ENCODE measurements at regions not wholly inside any gene's neighbourhood (a gene's known extent, or its start where the extent isn't known, plus 50 kb on each side); places are given as distances from the start of the nearest gene placed in this dataset.

DNA sequence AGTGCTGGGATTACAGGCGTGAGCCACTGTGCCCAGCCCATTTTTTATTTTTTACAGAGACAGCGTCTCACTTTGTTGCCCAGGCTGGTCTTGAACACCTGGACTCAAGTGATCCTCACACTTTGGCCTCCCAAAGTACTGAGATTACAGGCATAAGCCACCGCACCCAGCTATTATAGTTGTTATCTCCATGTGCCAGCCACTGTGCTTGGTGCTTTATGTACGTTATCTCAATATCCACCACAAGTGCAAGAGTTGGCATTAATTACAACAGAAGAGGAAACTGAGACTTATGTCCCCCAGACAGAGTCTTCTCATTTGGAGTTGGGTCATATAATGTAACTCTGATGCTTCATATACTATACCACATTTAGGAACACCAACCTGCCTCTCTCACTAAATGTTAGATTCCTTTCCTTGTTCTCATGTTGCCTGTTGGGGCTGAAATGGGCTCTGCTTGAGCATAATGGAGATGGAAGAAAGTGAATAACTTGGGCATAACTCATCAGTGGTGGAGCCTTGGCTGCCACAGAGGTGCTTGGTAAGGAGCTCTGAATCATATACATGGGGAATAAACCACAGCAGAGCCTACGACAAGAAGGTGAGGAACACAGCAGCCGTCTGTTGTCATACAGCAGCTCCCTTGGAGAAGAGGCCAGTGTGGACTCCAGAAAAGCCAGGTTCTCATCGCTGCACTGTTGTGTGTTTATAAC, 84.3 kb downstream of the SPRY1 start:
- Mint-ChIP-seq H3K4me3 (no peak overlapping the region), H3K9me3 (no peaks in the 10 kb centered on the region), H3K4me1 (peaks cover 43% of the 10 kb centered on the region), H3K36me3 (no peaks in the 10 kb centered on the region), H3K27ac (no peak overlapping the region)
- ATAC-seq: peak; percentile 75
- no peak for DNase-seq (ENCODE audit: low spot score in 2 of 2)

DNA sequence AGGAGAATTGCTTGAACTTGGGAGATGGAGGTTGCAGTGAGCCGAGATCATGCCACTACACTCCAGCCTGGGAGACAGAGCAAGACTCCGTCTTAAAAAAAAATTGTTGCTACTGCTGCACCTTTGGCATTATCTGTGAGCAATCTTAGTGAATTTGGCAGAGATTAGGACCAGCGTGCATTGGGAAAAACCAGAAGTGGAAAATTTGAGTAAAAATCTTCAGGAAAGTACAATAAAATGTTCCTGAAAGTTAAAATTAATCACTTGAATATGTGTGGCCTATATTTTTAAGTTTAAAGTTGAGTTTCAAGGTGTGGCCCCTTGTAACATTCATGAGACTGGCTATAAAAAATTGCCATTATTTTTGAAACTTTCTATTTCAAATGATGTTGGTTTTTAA, 85.1 kb downstream of the SPRY1 start:
- no peak for ATAC-seq
- H3K9me3 Mint-ChIP-seq: no peaks in the 10 kb centered on the region
- DNase-seq (ENCODE audit: low spot score in 2 of 2): no peak
- no peak overlapping the region for H3K27ac Mint-ChIP-seq
- peaks cover 39% of the 10 kb centered on the region for H3K4me1 Mint-ChIP-seq
- no peak overlapping the region for H3K4me3 Mint-ChIP-seq
- no peaks in the 10 kb centered on the region for H3K36me3 Mint-ChIP-seq

DNA sequence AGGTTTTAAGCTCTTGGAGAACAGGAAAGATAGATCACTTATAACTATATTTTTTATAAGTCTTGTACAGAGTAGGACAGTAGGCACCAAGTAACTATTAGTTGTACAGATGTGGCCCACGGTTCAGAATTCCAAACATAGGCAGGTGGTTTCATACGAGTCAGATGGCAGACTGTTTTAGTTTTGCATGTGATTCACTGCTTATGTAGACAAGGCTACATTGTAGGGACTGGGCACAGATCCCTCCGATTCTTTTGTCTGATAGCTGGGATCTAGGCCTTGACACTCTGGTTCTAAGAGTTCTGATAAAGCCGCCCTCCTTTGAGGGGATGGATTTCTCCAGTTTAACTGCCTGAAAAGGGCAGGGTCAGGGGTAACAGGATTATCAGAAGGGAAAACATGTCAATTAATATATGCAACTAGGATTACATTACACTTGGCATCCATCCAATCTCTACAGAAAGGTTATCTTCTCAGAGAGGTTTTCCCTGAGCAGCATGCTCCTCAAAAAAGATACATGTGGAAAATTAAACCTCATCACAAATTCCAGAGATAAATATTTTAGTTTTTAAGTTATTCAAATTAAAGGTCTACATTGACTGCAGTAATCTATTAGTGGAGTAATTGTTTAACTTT, 87.8 kb downstream of the SPRY1 start:
- Mint-ChIP-seq H3K27ac (no peak overlapping the region), H3K4me3 (no peak overlapping the region), H3K36me3 (no peaks in the 10 kb centered on the region), H3K9me3 (no peaks in the 10 kb centered on the region), H3K4me1 (peaks cover 19% of the 10 kb centered on the region)
- no peak for DNase-seq (ENCODE audit: low spot score in 2 of 2)
- ATAC-seq: no peak

DNA sequence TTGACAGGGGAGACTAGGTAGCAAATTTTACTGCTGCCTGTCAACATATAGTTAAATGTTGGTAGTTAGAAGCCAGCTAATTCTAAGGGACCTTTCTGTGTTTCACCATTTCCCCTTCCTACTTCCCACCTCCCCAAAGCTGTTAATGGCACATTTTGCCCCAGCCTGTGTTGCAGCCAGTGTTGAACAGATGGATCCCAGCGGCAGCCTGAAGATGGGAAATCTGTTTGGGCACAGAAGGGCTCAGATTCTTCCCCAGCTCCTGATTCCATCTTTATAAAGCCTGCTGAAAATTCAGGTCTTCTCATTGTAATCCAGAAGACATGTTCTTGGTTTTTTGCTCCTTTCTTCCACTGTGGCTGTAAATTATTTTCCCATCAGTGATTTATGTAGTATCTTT, 89.0 kb downstream of the SPRY1 start:
- no peak overlapping the region for H3K4me3 Mint-ChIP-seq
- H3K27ac Mint-ChIP-seq: no peak overlapping the region
- no peaks in the 10 kb centered on the region for H3K9me3 Mint-ChIP-seq
- ATAC-seq: no peak
- H3K36me3 Mint-ChIP-seq: no peaks in the 10 kb centered on the region
- no peak for DNase-seq (ENCODE audit: low spot score in 2 of 2)
- H3K4me1 Mint-ChIP-seq: peaks cover 12% of the 10 kb centered on the region

DNA sequence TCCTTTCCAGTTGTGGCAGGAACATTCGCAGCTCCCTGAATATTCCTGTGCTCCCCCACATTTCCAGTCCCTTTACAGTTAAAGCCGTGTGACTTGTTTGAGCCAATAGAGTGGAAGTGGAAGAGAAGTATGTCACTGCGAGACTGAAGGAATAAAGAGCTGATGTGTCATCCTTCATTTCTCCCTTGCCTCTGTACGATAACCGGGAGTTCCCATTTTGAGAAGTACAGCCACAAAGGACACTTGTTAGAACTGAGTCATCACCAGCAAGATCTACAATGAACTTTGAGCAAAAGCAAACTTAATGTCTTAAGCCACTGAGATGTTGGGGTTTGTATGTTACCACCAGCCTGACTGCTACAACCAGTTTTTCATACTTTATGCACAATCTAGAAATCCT, 92.3 kb downstream of the SPRY1 start:
- no peaks in the 10 kb centered on the region for H3K9me3 Mint-ChIP-seq
- ATAC-seq: peak; percentile 98
- DNase-seq (ENCODE audit: low spot score in 2 of 2): no peak
- no peak overlapping the region for H3K4me3 Mint-ChIP-seq
- H3K27ac Mint-ChIP-seq: no peak overlapping the region
- peaks cover 5% of the 10 kb centered on the region for H3K4me1 Mint-ChIP-seq
- H3K36me3 Mint-ChIP-seq: no peaks in the 10 kb centered on the region

DNA sequence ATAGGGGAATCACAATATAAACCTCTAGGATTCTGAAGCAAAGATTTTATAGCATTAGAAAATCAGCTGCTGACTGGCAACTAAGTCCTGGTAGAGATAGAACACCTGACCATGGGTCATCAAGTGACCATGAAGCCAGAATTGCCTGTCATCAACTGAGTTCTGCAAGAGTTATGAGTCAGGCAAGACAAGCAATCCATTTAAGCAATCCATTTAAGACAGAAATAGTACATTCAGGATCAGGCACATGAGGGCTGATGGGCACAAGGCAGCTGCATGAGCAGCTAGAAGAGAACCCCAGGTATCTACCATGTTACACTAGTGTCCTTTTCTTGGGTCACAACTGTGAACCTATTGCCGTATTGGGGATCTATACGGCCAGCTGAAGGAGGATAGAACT, 98.9 kb downstream of the SPRY1 start:
- H3K27ac Mint-ChIP-seq: no peak overlapping the region
- H3K9me3 Mint-ChIP-seq: no peaks in the 10 kb centered on the region
- ATAC-seq (no peak), DNase-seq (ENCODE audit: low spot score in 2 of 2) (no peak)
- no peak overlapping the region for H3K4me3 Mint-ChIP-seq
- no peaks in the 10 kb centered on the region for H3K36me3 Mint-ChIP-seq
- H3K4me1 Mint-ChIP-seq: no peaks in the 10 kb centered on the region

DNA sequence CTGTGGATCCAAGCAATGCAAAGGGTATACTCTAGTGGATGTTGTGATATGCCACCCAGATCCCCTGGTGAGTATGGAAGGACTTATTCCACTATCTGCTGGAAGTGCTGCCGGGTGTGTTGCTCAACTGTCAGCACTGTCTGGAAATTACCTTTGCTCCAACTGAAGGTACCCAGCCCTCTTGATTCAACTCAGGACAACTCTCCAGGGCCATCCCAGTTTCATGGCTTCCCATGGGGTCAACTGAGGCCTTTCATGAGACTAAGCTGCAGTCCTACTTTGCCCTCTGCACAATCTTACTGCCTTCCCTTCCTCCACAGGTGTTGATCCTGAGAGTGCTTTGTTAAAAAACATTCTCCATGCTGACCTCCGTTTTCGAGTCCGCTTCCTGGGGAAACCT, 99.8 kb downstream of the SPRY1 start:
- ATAC-seq (no peak), DNase-seq (ENCODE audit: low spot score in 2 of 2) (no peak)
- Mint-ChIP-seq H3K27ac (no peak overlapping the region), H3K4me3 (no peak overlapping the region), H3K4me1 (no peaks in the 10 kb centered on the region), H3K36me3 (no peaks in the 10 kb centered on the region), H3K9me3 (no peaks in the 10 kb centered on the region)

DNA sequence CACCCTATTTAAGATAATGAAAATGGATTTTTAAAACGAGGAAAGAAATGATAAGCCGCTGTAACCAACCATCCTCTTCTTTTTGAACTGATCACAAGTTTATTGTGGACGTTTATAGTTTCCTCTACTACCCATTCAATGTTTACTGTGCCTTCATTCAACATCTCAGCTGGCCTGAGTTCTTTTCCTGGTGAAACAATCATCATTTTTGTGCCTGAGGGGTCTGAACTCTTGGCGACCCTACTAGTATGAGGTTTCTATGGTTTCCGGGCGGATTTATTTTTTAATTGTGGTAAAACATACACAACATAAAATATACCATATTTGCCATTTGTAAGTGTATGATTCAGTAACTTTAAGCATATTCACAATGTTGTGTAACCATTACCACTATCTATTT, 100.7 kb downstream of the SPRY1 start:
- DNase-seq (ENCODE audit: low spot score in 2 of 2): no peak
- H3K9me3 Mint-ChIP-seq: no peaks in the 10 kb centered on the region
- no peak overlapping the region for H3K4me3 Mint-ChIP-seq
- no peak for ATAC-seq
- no peak overlapping the region for H3K27ac Mint-ChIP-seq
- H3K4me1 Mint-ChIP-seq: no peaks in the 10 kb centered on the region
- no peaks in the 10 kb centered on the region for H3K36me3 Mint-ChIP-seq

DNA sequence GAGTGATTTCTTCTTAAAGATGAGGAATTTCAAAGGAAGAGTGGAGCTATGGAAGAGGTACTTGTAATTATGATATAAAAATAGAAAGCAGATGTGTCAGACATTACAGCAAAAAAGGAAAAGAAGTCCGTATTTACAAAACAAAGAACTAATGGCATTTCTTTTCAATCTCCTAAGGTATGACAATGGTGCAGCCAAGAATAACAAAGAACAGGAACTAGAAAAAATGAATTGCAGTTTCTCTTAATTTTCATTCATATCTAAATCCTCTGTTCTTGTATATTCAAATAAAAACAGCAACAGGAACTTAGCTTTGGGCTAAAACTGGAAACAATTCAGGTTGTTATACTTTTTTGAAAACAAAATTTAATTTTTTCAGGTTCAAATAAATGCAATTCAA, 105.1 kb downstream of the SPRY1 start:
- no peaks in the 10 kb centered on the region for H3K9me3 Mint-ChIP-seq

DNA sequence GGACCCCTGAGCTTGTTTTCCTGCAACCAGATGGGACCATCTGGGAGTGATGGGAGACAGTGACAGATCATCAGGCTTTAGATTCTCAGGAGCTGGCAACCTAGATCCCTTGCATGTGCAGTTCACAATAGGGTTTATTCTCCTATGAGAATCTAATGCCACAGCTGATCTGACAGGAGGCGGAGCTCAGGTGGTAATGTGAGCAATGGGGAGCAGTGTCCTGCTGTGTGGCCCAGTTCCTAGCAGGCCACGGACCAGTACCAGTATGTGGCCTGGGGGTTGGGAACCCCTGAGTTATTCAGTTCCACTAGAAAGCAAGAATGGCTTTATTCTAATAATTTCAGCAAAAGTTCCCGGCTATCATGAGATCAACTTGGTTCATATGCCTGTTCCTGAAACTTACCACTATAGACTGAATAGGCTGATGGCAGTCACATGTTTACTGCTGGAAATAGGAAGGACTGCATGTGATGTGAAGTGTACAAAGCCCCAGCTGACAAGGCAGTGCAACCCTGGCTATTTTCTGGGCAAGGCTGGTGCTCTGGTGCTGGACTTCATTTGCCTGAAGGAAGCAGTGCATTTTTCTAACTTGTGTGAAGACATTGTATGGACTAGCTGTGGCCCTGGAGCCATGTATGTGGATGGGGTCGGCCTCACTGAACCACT, 107.2 kb downstream of the SPRY1 start:
- Mint-ChIP-seq H3K4me1 (peaks cover 14% of the 10 kb centered on the region), H3K36me3 (no peaks in the 10 kb centered on the region), H3K9me3 (no peaks in the 10 kb centered on the region), H3K4me3 (no peak overlapping the region), H3K27ac (no peak overlapping the region)
- ATAC-seq (no peak), DNase-seq (ENCODE audit: low spot score in 2 of 2) (no peak)

More for the DNA sequence above, 105.1 kb downstream of the SPRY1 start:
- DNase-seq (ENCODE audit: low spot score in 2 of 2) (no peak), ATAC-seq (no peak)
- Mint-ChIP-seq H3K36me3 (no peaks in the 10 kb centered on the region), H3K4me3 (no peak overlapping the region), H3K4me1 (peaks cover 14% of the 10 kb centered on the region), H3K27ac (no peak overlapping the region)

DNA sequence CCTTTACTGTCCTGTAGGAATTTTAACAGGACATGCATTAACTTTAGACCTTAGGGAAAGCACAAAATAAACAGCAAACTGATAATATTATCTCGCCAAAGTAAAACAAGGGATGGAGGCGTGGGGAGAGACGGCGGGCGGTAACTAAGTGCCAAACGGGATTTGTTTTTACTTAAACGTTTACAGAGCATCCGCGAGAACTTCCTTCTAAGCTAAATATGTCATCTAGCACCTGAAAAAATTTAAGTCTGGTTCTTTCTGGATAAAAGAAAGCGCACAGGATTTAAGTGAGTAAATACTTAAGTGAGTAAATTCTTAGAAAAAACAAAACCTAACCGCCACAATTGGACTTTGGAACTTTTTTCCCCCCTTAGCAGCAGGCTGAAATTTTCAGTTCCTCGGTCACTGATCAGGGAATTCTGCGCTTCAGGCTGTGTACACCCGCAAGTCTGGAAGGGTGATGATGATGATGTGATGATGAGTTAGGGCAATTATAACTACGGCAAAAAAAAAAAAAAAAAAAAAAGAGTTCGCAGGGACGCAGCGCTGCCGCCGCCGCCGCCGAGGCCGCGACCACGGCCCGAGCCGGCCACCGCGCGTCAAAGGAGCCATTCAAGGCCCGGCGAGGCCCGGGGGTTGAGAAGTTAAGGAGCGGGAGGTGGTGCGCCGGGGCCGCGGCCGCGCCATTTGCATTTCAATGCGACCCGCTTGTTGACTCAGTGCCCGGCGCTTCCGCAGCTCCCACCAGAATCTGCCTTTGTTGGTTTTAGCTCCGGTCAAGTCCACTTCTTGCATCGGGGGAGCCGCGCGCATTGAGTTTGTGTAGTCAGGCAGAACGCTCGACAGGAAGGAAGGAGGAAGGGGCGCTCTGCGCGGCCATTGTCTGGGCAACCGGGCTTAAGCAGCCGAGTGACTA, 108.8 kb downstream of the SPRY1 start:
- ATAC-seq: peak; percentile 64

DNA sequence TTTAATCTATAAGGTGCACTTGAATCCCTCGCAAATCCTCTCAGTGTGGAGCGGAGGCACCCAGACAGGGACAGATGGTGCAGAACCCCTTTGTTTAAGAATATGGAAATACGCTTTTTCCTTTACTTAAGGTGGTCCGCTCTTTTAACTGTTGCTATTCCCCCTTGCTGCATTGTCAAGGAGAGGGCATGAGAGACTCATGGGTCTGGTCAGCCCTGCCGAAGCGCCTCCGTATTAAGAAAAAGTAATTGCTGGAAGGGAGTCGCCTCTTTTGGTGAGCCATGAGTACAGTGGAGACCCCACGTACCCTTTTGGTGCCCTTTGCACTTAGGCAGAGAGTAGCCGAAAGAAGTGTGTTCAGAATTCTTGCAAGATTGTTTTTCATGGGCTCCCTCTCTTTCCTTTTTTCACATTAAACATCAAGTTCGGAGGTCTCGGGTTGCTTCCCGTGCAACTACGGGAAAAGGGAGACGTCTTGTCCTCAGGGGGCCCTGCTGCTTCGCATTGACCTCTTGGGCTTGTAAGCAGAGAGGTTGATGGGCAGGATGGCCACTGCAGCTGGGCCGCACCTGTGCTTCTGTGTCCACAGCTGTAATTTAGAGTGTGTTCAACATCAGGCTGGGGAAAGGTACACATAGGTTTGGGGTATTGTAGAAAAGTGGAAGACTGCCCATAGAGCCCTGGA, 109.6 kb downstream of the SPRY1 start:
- H3K9me3 Mint-ChIP-seq: no peaks in the 10 kb centered on the region
- no peaks in the 10 kb centered on the region for H3K36me3 Mint-ChIP-seq
- H3K4me3 Mint-ChIP-seq: peak overlapping the region; percentile 77
- DNase-seq (ENCODE audit: low spot score in 2 of 2) (no peak), ATAC-seq (no peak)
- H3K4me1 Mint-ChIP-seq: peaks cover 14% of the 10 kb centered on the region
- peak overlapping the region; percentile 88 for H3K27ac Mint-ChIP-seq

More for the DNA sequence above, 108.8 kb downstream of the SPRY1 start:
- Mint-ChIP-seq H3K36me3 (no peaks in the 10 kb centered on the region), H3K4me1 (peaks cover 14% of the 10 kb centered on the region), H3K9me3 (no peaks in the 10 kb centered on the region), H3K27ac (peak overlapping the region; percentile 88), H3K4me3 (peak overlapping the region; percentile 77)
- peak; percentile 7 to 57 for DNase-seq (ENCODE audit: low spot score in 2 of 2)

DNA sequence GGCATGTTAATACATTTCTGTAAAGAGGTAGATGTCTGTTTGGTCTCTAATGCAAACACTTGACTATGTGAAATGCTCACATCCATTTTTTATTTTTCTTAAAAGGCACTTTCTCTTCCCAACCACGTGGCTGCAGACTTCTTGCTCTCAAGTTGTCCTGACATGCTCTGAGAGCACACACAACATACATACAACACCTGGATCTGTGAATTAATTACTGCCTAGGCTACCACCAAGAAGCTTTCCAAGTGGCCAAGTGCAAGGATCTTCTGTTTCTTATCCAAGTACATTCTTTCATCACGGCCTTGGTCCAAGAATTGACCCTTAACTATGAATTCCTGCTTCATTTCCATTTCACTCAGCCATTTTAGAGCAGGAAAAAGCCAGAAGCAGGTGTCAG, 110.8 kb downstream of the SPRY1 start:
- DNase-seq (ENCODE audit: low spot score in 2 of 2) (no peak), ATAC-seq (no peak)
- Mint-ChIP-seq H3K4me1 (peaks cover 14% of the 10 kb centered on the region), H3K9me3 (no peaks in the 10 kb centered on the region), H3K4me3 (no peak overlapping the region), H3K36me3 (no peaks in the 10 kb centered on the region), H3K27ac (no peak overlapping the region)

DNA sequence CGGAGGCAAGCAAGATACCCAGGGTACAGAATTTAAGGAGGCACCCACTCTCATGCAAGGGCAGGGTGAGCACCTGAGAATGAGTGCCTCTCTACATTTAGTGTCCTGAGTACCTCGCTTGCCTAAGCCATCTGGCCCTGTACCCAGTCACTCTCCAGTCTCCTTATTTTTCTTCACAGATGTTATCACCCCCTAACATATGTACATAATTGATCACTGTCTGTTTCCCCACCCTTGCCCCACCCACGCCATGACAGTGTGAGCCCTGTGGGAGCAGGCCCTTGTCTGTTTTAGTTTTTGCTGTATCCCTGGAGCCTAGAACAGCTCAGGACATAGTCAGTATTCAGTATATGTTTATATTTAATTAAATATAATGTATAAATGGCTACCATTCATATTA, 113.6 kb downstream of the SPRY1 start:
- no peaks in the 10 kb centered on the region for H3K36me3 Mint-ChIP-seq
- DNase-seq (ENCODE audit: low spot score in 2 of 2) (no peak), ATAC-seq (no peak)
- H3K9me3 Mint-ChIP-seq: no peaks in the 10 kb centered on the region
- no peak overlapping the region for H3K4me3 Mint-ChIP-seq
- H3K27ac Mint-ChIP-seq: no peak overlapping the region
- H3K4me1 Mint-ChIP-seq: peaks cover 13% of the 10 kb centered on the region

DNA sequence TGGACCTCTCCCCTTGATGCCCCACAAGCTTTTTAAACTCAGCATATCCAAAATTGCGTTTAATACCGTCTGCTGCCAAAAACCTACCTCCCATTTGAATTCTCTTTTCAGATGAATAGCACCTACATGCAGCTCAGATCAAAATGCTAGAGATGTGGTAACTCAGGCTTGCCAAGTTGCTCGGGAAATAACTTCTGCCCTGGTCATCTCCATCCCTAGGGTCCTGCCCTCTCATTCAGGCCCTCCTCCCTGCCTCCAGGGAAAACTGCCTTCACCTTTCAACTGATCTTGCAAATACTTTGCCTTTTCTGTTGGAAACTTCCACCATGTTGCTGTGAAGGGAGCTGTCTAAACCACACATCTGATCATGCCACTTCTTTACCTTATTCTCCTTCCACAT, 114.1 kb downstream of the SPRY1 start:
- ATAC-seq (no peak), DNase-seq (ENCODE audit: low spot score in 2 of 2) (no peak)
- Mint-ChIP-seq H3K27ac (no peak overlapping the region), H3K36me3 (no peaks in the 10 kb centered on the region), H3K4me3 (no peak overlapping the region), H3K4me1 (peaks cover 8% of the 10 kb centered on the region), H3K9me3 (no peaks in the 10 kb centered on the region)

Measured in stimulated activated effector memory CD8-positive, alpha-beta T cell treated with anti-CD3 and anti-CD28 coated beads, Interleukin-12 subunit alpha, Interleukin-12 subunit beta, amount 100 ng/mL, for 72 hours (primary cell).